ENCODE measurements at regions not wholly inside any gene's neighbourhood (a gene's known extent, or its start where the extent isn't known, plus 50 kb on each side); places are given as distances from the start of the nearest gene placed in this dataset.

DNA sequence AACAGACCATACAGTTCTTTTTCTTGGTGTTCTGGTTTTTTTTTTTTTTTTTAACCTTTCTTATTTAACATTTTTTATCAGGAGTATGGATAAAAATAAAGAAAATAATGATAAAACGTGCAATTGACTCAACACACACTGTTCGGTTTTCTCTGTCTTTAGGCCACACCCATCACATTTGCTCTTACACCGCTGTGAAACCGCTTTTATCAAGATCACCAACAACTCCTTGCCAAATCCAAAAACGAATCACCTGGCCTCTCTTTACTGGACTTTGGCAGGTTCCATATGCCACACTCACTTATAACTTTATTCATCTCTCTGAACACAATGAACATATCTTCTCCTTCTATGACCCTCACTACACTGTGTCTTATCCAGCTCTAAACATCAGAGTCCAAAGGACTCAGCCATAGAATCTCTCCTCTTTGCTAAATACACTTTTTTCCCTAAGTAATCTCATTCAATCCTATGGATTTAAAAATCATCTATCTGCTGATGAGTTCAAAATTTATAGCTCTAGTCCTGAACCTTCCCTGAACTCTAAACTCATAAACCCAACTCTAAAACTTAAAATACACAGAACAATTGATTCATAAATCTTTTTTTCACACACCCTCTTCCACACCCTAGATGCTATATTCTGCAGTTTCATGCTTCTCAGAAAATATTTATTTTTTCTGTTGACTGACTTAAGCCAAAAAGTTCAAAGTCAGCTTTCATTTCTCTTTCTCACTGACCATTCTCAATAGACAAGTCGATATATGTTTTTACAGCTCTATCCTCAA lies 800.6 kb upstream of the SOX9 start:
- TF ChIP-seq, protein P1, sequence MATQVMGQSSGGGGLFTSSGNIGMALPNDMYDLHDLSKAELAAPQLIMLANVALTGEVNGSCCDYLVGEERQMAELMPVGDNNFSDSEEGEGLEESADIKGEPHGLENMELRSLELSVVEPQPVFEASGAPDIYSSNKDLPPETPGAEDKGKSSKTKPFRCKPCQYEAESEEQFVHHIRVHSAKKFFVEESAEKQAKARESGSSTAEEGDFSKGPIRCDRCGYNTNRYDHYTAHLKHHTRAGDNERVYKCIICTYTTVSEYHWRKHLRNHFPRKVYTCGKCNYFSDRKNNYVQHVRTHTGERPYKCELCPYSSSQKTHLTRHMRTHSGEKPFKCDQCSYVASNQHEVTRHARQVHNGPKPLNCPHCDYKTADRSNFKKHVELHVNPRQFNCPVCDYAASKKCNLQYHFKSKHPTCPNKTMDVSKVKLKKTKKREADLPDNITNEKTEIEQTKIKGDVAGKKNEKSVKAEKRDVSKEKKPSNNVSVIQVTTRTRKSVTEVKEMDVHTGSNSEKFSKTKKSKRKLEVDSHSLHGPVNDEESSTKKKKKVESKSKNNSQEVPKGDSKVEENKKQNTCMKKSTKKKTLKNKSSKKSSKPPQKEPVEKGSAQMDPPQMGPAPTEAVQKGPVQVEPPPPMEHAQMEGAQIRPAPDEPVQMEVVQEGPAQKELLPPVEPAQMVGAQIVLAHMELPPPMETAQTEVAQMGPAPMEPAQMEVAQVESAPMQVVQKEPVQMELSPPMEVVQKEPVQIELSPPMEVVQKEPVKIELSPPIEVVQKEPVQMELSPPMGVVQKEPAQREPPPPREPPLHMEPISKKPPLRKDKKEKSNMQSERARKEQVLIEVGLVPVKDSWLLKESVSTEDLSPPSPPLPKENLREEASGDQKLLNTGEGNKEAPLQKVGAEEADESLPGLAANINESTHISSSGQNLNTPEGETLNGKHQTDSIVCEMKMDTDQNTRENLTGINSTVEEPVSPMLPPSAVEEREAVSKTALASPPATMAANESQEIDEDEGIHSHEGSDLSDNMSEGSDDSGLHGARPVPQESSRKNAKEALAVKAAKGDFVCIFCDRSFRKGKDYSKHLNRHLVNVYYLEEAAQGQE (IDR thresholded peaks at IDR 0.05; ENCODE audit: insufficient read depth in 1 of 2, low read depth in 2 of 2, low read length in 1 of 2) = no peak
- TF ChIP-seq, protein P2, sequence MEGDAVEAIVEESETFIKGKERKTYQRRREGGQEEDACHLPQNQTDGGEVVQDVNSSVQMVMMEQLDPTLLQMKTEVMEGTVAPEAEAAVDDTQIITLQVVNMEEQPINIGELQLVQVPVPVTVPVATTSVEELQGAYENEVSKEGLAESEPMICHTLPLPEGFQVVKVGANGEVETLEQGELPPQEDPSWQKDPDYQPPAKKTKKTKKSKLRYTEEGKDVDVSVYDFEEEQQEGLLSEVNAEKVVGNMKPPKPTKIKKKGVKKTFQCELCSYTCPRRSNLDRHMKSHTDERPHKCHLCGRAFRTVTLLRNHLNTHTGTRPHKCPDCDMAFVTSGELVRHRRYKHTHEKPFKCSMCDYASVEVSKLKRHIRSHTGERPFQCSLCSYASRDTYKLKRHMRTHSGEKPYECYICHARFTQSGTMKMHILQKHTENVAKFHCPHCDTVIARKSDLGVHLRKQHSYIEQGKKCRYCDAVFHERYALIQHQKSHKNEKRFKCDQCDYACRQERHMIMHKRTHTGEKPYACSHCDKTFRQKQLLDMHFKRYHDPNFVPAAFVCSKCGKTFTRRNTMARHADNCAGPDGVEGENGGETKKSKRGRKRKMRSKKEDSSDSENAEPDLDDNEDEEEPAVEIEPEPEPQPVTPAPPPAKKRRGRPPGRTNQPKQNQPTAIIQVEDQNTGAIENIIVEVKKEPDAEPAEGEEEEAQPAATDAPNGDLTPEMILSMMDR (IDR thresholded peaks at IDR 0.05) = no peak
- TF ChIP-seq POLR2AphosphoS5 (IDR thresholded peaks at IDR 0.05; ENCODE audit: low read depth, low read length) (no peak), SIN3A (IDR thresholded peaks at IDR 0.05; ENCODE audit: borderline replicate concordance, insufficient read depth, low read depth, low read length) (no peak)

Data from Panc1 (cell line).